ENCODE measurements at regions not wholly inside any gene's neighbourhood (a gene's known extent, or its start where the extent isn't known, plus 50 kb on each side); places are given as distances from the start of the nearest gene placed in this dataset.

- TF ChIP-seq POLR2A (IDR thresholded peaks at IDR 0.05) (no peak), CTCF (IDR thresholded peaks at IDR 0.05) (no peak)
Measured at GRCh38 chr6:9204171-9204570, 768.8 kb upstream of the SLC35B3 start.
